Neural cell (in vitro differentiated cells): ENCODE measurements at regions not wholly inside any gene's neighbourhood (a gene's known extent, or its start where the extent isn't known, plus 50 kb on each side); places are given as distances from the start of the nearest gene placed in this dataset.

ENCODE experiments used
- H2AFZ ChIP-seq: fragments of 200-600, 300-800 bp; sonication (generic), shearing (Covaris generic); 2 replicates; pipeline ENCODE4 v1.6.0; 2014; ENCODE audit warnings: low read depth, mild to moderate bottlenecking, antibody characterized with exemption, low read length, moderate library complexity
- H3F3A ChIP-seq: fragments of 200-600 bp; shearing (Covaris generic); 2 replicates; pipeline ENCODE4 v1.6.1; 2016; ENCODE audit warnings: mild to moderate bottlenecking, moderate library complexity, mixed read lengths, antibody characterized with exemption, low read length; ENCODE audit not compliant: insufficient read depth, poor library complexity, severe bottlenecking
- H3K27ac ChIP-seq: fragments of 200-600, 300-800 bp; sonication (generic), shearing (Covaris generic); 2 replicates; pipeline ENCODE4 v1.5.1; 2014; ENCODE audit warnings: mild to moderate bottlenecking, low read length, moderate library complexity
- H3K27me3 ChIP-seq: fragments of 300-800, 200-600 bp; sonication (generic), shearing (Covaris generic); 2 replicates; pipeline ENCODE4 v1.6.0; 2014; ENCODE audit warnings: mild to moderate bottlenecking, low read depth, low read length, moderate library complexity; ENCODE audit not compliant: insufficient read depth
- H3K36me3 ChIP-seq: fragments of 300-800, 200-600 bp; sonication (generic), shearing (Covaris generic); 2 replicates; pipeline ENCODE4 v1.5.1; 2014; ENCODE audit warnings: mild to moderate bottlenecking, antibody characterized with exemption, low read length, moderate library complexity; ENCODE audit not compliant: insufficient read depth
- H3K4me2 ChIP-seq: fragments of 300-800, 200-600 bp; sonication (generic), shearing (Covaris generic); 2 replicates; pipeline ENCODE4 v1.6.0; 2014; ENCODE audit warnings: mild to moderate bottlenecking, low read length
- H3K4me3 ChIP-seq: fragments of 300-800, 200-600 bp; sonication (generic), shearing (Covaris generic); 2 replicates; pipeline ENCODE4 v1.5.1; 2014; ENCODE audit warnings: mild to moderate bottlenecking, low read length, moderate library complexity
- H3K79me2 ChIP-seq: fragments of 200-600 bp; shearing (Covaris generic); replicated peaks from 2 replicates; pipeline ENCODE4 v1.6.0; 2014; ENCODE audit warnings: mild to moderate bottlenecking, low read length, moderate library complexity; ENCODE audit not compliant: insufficient read depth
- H3K9ac ChIP-seq: fragments of 300-800, 200-600 bp; sonication (generic), shearing (Covaris generic); 2 replicates; pipeline ENCODE4 v1.6.1; 2016; ENCODE audit warnings: mild to moderate bottlenecking, low read length, mixed read lengths
- H3K9me2 ChIP-seq: fragments of 200-600 bp; shearing (Covaris generic); 2 replicates; pipeline ENCODE4 v1.6.1; 2016; ENCODE audit warnings: mild to moderate bottlenecking, low read length, mixed read lengths; ENCODE audit not compliant: insufficient read depth
- H3K9me3 ChIP-seq: fragments of 200-600, 300-800 bp; sonication (generic), shearing (Covaris generic); 2 replicates; pipeline ENCODE4 v1.6.1; 2016; ENCODE audit warnings: mild to moderate bottlenecking, mixed run types, low read length, moderate library complexity, mixed read lengths
- H4K20me1 ChIP-seq: fragments of 200-600 bp; shearing (Covaris generic); 2 replicates; pipeline ENCODE4 v1.6.1; 2016; ENCODE audit warnings: mild to moderate bottlenecking, mixed run types; ENCODE audit not compliant: insufficient read depth
- CTCF ChIP-seq: fragments of 450-650 bp; IDR thresholded peaks from 2 replicates; pipeline ENCODE4 v1.5.1; 2014; ENCODE audit warnings: antibody characterized with exemption, mild to moderate bottlenecking, moderate library complexity; ENCODE audit not compliant: poor library complexity, severe bottlenecking
- EP300 ChIP-seq: fragments of 450-650 bp; conservative IDR thresholded peaks from 2 replicates; pipeline ENCODE4 v1.6.1; 2014; ENCODE audit warnings: antibody characterized with exemption, mild to moderate bottlenecking, moderate library complexity; ENCODE audit not compliant: poor library complexity, severe bottlenecking
- EZH2 ChIP-seq: fragments of 200-600, 300-800 bp; shearing (Covaris generic), sonication (generic); IDR thresholded peaks from 2 replicates; pipeline ENCODE4 v1.6.1; 2014; ENCODE audit warnings: antibody characterized with exemption, low read length, borderline replicate concordance, mild to moderate bottlenecking; ENCODE audit not compliant: insufficient read depth, poor library complexity, severe bottlenecking
- MXI1 ChIP-seq: fragments of 450-650 bp; conservative IDR thresholded peaks from 2 replicates; pipeline ENCODE4 v1.6.1; 2014; ENCODE audit warnings: antibody characterized with exemption, mild to moderate bottlenecking; ENCODE audit not compliant: poor library complexity, severe bottlenecking
- POLR2AphosphoS5 ChIP-seq: IDR thresholded peaks from 2 replicates; pipeline ENCODE4 v1.6.1; 2012
- RAD21 ChIP-seq: fragments of 450-650 bp; conservative IDR thresholded peaks from 2 replicates; pipeline ENCODE4 v1.6.1; 2014; ENCODE audit warnings: antibody characterized with exemption, mild to moderate bottlenecking, moderate library complexity
- REST ChIP-seq: IDR thresholded peaks from 2 replicates; pipeline ENCODE4 v1.6.1; 2012; ENCODE audit warnings: borderline replicate concordance
- SMC3 ChIP-seq: fragments of 450-650 bp; conservative IDR thresholded peaks from 2 replicates; pipeline ENCODE4 v1.6.1; 2014; ENCODE audit warnings: antibody characterized with exemption, mild to moderate bottlenecking, moderate library complexity; ENCODE audit not compliant: poor library complexity
- TAF1 ChIP-seq: IDR thresholded peaks from 2 replicates; pipeline ENCODE4 v1.6.1; 2012; ENCODE audit warnings: low read depth

DNA sequence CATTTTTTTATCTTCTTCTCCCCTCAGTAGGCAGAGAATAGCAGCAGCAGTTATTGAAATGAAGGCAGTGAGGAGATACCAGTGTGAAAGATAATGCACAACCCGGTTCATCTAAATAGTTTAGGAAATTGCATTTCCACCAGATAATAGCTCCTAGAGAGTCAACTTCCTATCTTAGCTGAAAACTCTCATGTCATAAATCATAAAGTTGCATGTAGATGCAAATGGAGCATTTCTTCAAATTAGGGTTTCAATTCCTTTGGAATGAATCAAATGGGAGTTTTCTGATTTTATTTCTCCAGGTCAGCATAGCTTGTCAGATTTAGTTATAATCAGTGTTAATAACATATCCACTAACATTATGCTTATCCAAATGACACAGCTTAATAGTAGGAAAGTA lies 335.3 kb downstream of the CNTNAP4 start:
- no peaks in the 10 kb centered on the region for H3F3A ChIP-seq
- no peaks in the 10 kb centered on the region for H3K36me3 ChIP-seq
- H3K9me2 ChIP-seq, result no peaks in the 10 kb centered on the region
- no peak overlapping the region for H3K9ac ChIP-seq
- no peak overlapping the region for H3K4me3 ChIP-seq
- H3K27me3 ChIP-seq, result no peaks in the 10 kb centered on the region
- H2AFZ ChIP-seq, result no peak overlapping the region
- no peak for TF ChIP-seq MXI1
- TF ChIP-seq RAD21, result no peak
- no peak for TF ChIP-seq EZH2
- TF ChIP-seq REST, result no peak
- no peak for TF ChIP-seq CTCF
- TF ChIP-seq EP300, result no peak
- TF ChIP-seq TAF1, result no peak
- no peak for TF ChIP-seq POLR2AphosphoS5
- TF ChIP-seq SMC3, result no peak
- H3K27ac ChIP-seq, result no peak overlapping the region
- no peaks in the 10 kb centered on the region for H3K9me3 ChIP-seq
- no peak overlapping the region for H3K4me2 ChIP-seq
- no peaks in the 10 kb centered on the region for H4K20me1 ChIP-seq
- H3K79me2 ChIP-seq, result no peaks in the 10 kb centered on the region

DNA sequence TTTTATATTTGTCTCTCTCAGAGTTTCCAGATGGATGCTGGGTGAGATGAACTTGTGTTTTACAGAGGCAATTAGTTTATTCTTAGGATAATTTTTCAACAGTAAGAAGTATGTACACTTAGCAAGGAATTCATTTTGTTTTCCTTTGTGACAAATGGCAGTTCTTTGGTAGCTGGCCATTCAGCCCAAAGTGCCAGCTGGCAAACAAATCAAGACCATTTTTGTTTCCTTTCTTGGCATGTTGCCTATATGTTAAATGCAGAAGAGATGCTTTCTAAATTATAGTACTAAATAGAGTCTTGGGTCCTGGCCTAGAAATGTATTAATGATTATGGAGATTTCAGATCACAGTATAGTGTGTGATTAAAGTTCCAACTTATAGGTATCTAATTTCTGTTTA lies 337.1 kb downstream of the CNTNAP4 start:
- no peaks in the 10 kb centered on the region for H3K36me3 ChIP-seq
- TF ChIP-seq SMC3, result no peak
- TF ChIP-seq MXI1, result no peak
- no peak for TF ChIP-seq RAD21
- TF ChIP-seq POLR2AphosphoS5, result no peak
- no peak for TF ChIP-seq CTCF
- TF ChIP-seq EZH2, result no peak
- no peak for TF ChIP-seq REST
- no peak for TF ChIP-seq EP300
- TF ChIP-seq TAF1, result no peak
- no peak overlapping the region for H3K27ac ChIP-seq

More for the DNA sequence above, 337.1 kb downstream of the CNTNAP4 start:
- Histone ChIP-seq H3K4me2 (no peak overlapping the region), H3K27me3 (no peaks in the 10 kb centered on the region), H3K4me3 (no peak overlapping the region), H3K9ac (no peak overlapping the region), H3F3A (no peaks in the 10 kb centered on the region), H3K9me3 (no peaks in the 10 kb centered on the region), H2AFZ (no peak overlapping the region), H3K9me2 (no peaks in the 10 kb centered on the region), H3K79me2 (no peaks in the 10 kb centered on the region), H4K20me1 (no peaks in the 10 kb centered on the region)
